Panc1 (cell line): ENCODE measurements at regions not wholly inside any gene's neighbourhood (a gene's known extent, or its start where the extent isn't known, plus 50 kb on each side); places are given as distances from the start of the nearest gene placed in this dataset.

ENCODE experiments used
- CTCF ChIP-seq: fragments of 450-650 bp; IDR thresholded peaks from 2 replicates; pipeline ENCODE4 v1.5.1; 2017; ENCODE audit warnings: mild to moderate bottlenecking
- POLR2AphosphoS5 ChIP-seq: IDR thresholded peaks from 2 replicates; pipeline ENCODE4 v1.6.1; 2012; ENCODE audit warnings: mild to moderate bottlenecking, low read depth, low read length, moderate library complexity
- TCF7L2 ChIP-seq: IDR thresholded peaks from 2 replicates; pipeline ENCODE4 v1.6.1; 2011; ENCODE audit warnings: mild to moderate bottlenecking, low read depth, low read length, inconsistent platforms

GRCh38 chr7:145339319-145339718 lies 503.5 kb upstream of the TPK1 start:
- TF ChIP-seq CTCF (no peak), TCF7L2 (no peak), POLR2AphosphoS5 (no peak)
